Lower leg skin (tissue), 3 donors: ENCODE measurements at regions not wholly inside any gene's neighbourhood (a gene's known extent, or its start where the extent isn't known, plus 50 kb on each side); places are given as distances from the start of the nearest gene placed in this dataset.

Experiments used
- CTCF ChIP-seq, 3 donors: fragments of 450-650 bp; IDR thresholded peaks; one replicate each; pipeline ENCODE4 v1.5.1; 2016; ENCODE audit warnings: antibody characterized with exemption in 3 of 3, mild to moderate bottlenecking in 3 of 3, moderate library complexity in 2 of 3
- POLR2A ChIP-seq, 2 donors: fragments of 450-650 bp; IDR thresholded peaks; one replicate each; pipeline ENCODE4 v1.6.1; 2016 to 2017; ENCODE audit warnings: antibody characterized with exemption in 2 of 2, mild to moderate bottlenecking in 1 of 2, moderate library complexity in 1 of 2

- TF ChIP-seq CTCF (IDR thresholded peaks at IDR 0.05) = no peak
- TF ChIP-seq POLR2A (IDR thresholded peaks at IDR 0.05) = no peak
These were observed 71.3 kb upstream of the S1PR1 start for GRCh38 chr1:101165532-101165931.
